ENCODE measurements at regions not wholly inside any gene's neighbourhood (a gene's known extent, or its start where the extent isn't known, plus 50 kb on each side); places are given as distances from the start of the nearest gene placed in this dataset.

DNA sequence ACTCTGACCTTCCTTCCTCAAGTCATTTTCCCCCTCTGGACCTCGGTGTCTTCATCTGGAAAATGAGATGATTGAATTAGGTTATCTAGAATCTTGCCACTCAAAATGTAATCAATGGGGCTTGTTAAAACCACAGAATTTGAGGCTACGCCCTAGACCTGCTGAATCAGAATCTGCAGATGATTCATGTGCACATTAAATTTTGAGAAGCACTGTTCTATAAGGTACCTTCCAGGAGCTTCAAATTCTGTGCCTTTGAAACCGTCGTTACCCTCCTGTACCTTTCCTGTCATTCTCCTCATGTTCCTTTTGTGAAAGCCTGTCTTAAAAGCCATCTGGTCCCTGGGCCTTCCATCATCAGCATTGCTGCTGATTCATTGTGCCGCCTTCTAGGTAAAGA is 172.4 kb upstream of the TOPAZ1 start:
- no peak overlapping the region for H3K4me3 ChIP-seq (ENCODE audit: insufficient read depth, low read depth, low read length, poor library complexity, severe bottlenecking)

GRCh38 chr3:44070841-44071546 is 170.7 kb upstream of the TOPAZ1 start:
- Histone ChIP-seq H3K4me3 (ENCODE audit: insufficient read depth, low read depth, low read length, poor library complexity, severe bottlenecking) (no peak overlapping the region), H3K4me1 (ENCODE audit: control insufficient read depth, insufficient read depth, low read length, poor library complexity, severe bottlenecking) (no peaks in the 10 kb centered on the region)
- DNase-seq = no peak

More for the DNA sequence above, 172.4 kb upstream of the TOPAZ1 start:
- no peaks in the 10 kb centered on the region for H3K4me1 ChIP-seq (ENCODE audit: control insufficient read depth, insufficient read depth, low read length, poor library complexity, severe bottlenecking)
- no peaks in the 10 kb centered on the region for H3K27me3 ChIP-seq (replicated peaks; ENCODE audit: control insufficient read depth, insufficient read depth, low read length, poor library complexity, severe bottlenecking)
- no peaks in the 10 kb centered on the region for H3K36me3 ChIP-seq (ENCODE audit: control insufficient read depth, insufficient read depth, low read length)
- H3K9me3 ChIP-seq (ENCODE audit: control insufficient read depth, low read length) = no peaks in the 10 kb centered on the region
- no peak for DNase-seq
- no peak overlapping the region for H3K27ac ChIP-seq (ENCODE audit: insufficient read depth, low read length, poor library complexity, severe bottlenecking)

DNA sequence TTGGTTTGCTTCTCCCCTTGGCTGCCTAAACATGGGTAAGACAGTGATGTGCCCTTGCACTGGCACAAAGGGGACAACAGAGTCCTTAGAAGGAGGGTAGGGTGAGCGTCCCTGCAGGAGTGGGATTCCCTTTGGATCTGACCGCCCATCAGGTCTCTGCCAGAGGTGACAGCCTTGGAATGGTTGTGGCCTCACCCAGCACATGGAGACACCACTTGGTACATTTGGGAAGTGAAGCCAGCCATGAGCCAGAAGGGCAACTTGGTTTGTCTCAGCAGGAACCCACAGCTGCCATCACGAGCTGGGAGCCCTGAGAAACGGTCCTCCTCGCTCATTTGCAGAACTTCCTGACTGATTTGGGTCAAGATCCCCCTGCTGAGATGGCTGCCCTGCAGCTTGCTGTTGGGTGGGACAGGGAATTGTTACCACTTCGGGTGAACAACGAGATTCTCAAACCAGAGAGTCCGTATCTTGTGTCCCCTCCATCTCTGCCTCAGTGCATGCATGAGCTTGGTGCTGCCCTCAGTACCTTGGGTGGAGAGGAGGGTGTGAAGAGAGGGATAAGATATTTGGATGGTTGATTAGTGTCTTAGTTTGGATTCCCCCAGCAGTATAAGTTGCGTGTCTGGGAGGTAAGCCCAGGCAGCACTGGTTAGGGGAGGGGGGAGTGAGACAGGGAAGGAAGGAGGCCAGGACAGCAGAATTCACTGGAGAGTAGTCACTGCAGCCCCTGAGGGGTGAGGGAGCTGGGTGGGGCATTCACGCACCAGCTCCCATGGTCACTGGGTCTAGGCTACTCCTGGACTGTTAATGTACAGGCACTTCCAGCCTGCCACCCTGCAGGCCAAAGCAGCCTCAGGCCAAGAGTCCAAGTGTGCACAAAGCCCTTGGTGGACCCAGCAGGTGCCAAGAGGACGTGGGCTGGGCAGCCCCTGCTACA is 168.8 kb upstream of the TOPAZ1 start:
- Histone ChIP-seq H3K36me3 (ENCODE audit: control insufficient read depth, insufficient read depth, low read length) (no peaks in the 10 kb centered on the region), H3K27ac (ENCODE audit: insufficient read depth, low read length, poor library complexity, severe bottlenecking) (no peak overlapping the region), H3K9me3 (ENCODE audit: control insufficient read depth, low read length) (no peaks in the 10 kb centered on the region), H3K4me1 (ENCODE audit: control insufficient read depth, insufficient read depth, low read length, poor library complexity, severe bottlenecking) (no peaks in the 10 kb centered on the region), H3K4me3 (ENCODE audit: insufficient read depth, low read depth, low read length, poor library complexity, severe bottlenecking) (no peak overlapping the region), H3K27me3 (replicated peaks; ENCODE audit: control insufficient read depth, insufficient read depth, low read length, poor library complexity, severe bottlenecking) (no peaks in the 10 kb centered on the region)
- no peak for DNase-seq

More at GRCh38 chr3:44070841-44071546, 170.7 kb upstream of the TOPAZ1 start:
- H3K36me3 ChIP-seq (ENCODE audit: control insufficient read depth, insufficient read depth, low read length) = no peaks in the 10 kb centered on the region
- no peaks in the 10 kb centered on the region for H3K27me3 ChIP-seq (replicated peaks; ENCODE audit: control insufficient read depth, insufficient read depth, low read length, poor library complexity, severe bottlenecking)
- no peak overlapping the region for H3K27ac ChIP-seq (ENCODE audit: insufficient read depth, low read length, poor library complexity, severe bottlenecking)
- H3K9me3 ChIP-seq (ENCODE audit: control insufficient read depth, low read length) = no peaks in the 10 kb centered on the region

- DNase-seq = no peak
- Histone ChIP-seq H3K9me3 (ENCODE audit: control insufficient read depth, low read length) (no peaks in the 10 kb centered on the region), H3K27me3 (replicated peaks; ENCODE audit: control insufficient read depth, insufficient read depth, low read length, poor library complexity, severe bottlenecking) (no peaks in the 10 kb centered on the region), H3K27ac (ENCODE audit: insufficient read depth, low read length, poor library complexity, severe bottlenecking) (no peak overlapping the region), H3K36me3 (ENCODE audit: control insufficient read depth, insufficient read depth, low read length) (no peaks in the 10 kb centered on the region), H3K4me3 (ENCODE audit: insufficient read depth, low read depth, low read length, poor library complexity, severe bottlenecking) (no peak overlapping the region), H3K4me1 (ENCODE audit: control insufficient read depth, insufficient read depth, low read length, poor library complexity, severe bottlenecking) (no peaks in the 10 kb centered on the region)
Measured at GRCh38 chr3:44074181-44074580, 167.5 kb upstream of the TOPAZ1 start.

DNA sequence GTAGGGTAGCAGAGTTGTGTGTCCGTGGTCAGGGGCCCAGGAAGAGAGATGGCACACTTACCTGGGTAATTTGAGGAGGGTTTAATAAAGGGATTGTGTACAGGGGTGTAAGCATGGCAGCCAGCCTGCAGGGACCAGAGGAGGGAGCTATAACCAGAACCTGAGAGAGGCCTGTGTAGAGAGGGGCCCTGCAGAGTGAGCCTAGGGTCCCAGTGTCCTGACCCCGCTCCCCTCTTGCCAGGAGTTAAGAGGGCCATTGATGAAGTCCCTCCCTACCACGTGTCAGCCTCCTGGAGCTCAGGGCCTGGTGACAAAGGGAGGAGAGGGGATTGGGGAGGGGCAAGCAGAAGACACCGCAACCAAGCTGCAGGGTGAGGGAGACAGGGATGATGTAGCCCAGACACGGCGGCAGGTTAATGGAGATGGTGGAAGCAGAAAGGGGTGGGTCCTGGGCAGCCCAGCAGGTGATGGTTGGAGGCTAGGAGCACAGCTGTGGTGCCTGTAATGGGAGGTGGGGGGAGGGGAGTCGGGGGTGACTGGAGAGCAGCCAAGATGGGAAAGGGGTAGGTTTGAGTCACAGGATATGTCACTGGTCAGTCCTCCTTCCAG is 165.4 kb upstream of the TOPAZ1 start:
- Histone ChIP-seq H3K4me1 (ENCODE audit: control insufficient read depth, insufficient read depth, low read length, poor library complexity, severe bottlenecking) (no peaks in the 10 kb centered on the region), H3K27me3 (replicated peaks; ENCODE audit: control insufficient read depth, insufficient read depth, low read length, poor library complexity, severe bottlenecking) (no peaks in the 10 kb centered on the region), H3K9me3 (ENCODE audit: control insufficient read depth, low read length) (no peaks in the 10 kb centered on the region), H3K27ac (ENCODE audit: insufficient read depth, low read length, poor library complexity, severe bottlenecking) (no peak overlapping the region), H3K4me3 (ENCODE audit: insufficient read depth, low read depth, low read length, poor library complexity, severe bottlenecking) (no peak overlapping the region), H3K36me3 (ENCODE audit: control insufficient read depth, insufficient read depth, low read length) (no peaks in the 10 kb centered on the region)
- no peak for DNase-seq

GRCh38 chr3:44077267-44077666 is 164.4 kb upstream of the TOPAZ1 start:
- no peaks in the 10 kb centered on the region for H3K9me3 ChIP-seq (ENCODE audit: control insufficient read depth, low read length)
- H3K36me3 ChIP-seq (ENCODE audit: control insufficient read depth, insufficient read depth, low read length) = no peaks in the 10 kb centered on the region
- no peaks in the 10 kb centered on the region for H3K4me1 ChIP-seq (ENCODE audit: control insufficient read depth, insufficient read depth, low read length, poor library complexity, severe bottlenecking)
- DNase-seq = no peak
- no peak overlapping the region for H3K4me3 ChIP-seq (ENCODE audit: insufficient read depth, low read depth, low read length, poor library complexity, severe bottlenecking)
- H3K27ac ChIP-seq (ENCODE audit: insufficient read depth, low read length, poor library complexity, severe bottlenecking) = no peak overlapping the region
- no peaks in the 10 kb centered on the region for H3K27me3 ChIP-seq (replicated peaks; ENCODE audit: control insufficient read depth, insufficient read depth, low read length, poor library complexity, severe bottlenecking)

- no peaks in the 10 kb centered on the region for H3K27me3 ChIP-seq (replicated peaks; ENCODE audit: control insufficient read depth, insufficient read depth, low read length, poor library complexity, severe bottlenecking)
- H3K4me3 ChIP-seq (ENCODE audit: insufficient read depth, low read depth, low read length, poor library complexity, severe bottlenecking) = no peak overlapping the region
- H3K27ac ChIP-seq (ENCODE audit: insufficient read depth, low read length, poor library complexity, severe bottlenecking) = no peak overlapping the region
- H3K36me3 ChIP-seq (ENCODE audit: control insufficient read depth, insufficient read depth, low read length) = no peaks in the 10 kb centered on the region
- H3K9me3 ChIP-seq (ENCODE audit: control insufficient read depth, low read length) = no peaks in the 10 kb centered on the region
- no peaks in the 10 kb centered on the region for H3K4me1 ChIP-seq (ENCODE audit: control insufficient read depth, insufficient read depth, low read length, poor library complexity, severe bottlenecking)
- DNase-seq = no peak
Measured at GRCh38 chr3:44078863-44079262, 162.8 kb upstream of the TOPAZ1 start.

GRCh38 chr3:44079916-44080315 is 161.8 kb upstream of the TOPAZ1 start:
- no peak for DNase-seq
- no peak overlapping the region for H3K4me3 ChIP-seq (ENCODE audit: insufficient read depth, low read depth, low read length, poor library complexity, severe bottlenecking)
- no peaks in the 10 kb centered on the region for H3K36me3 ChIP-seq (ENCODE audit: control insufficient read depth, insufficient read depth, low read length)
- no peaks in the 10 kb centered on the region for H3K27me3 ChIP-seq (replicated peaks; ENCODE audit: control insufficient read depth, insufficient read depth, low read length, poor library complexity, severe bottlenecking)
- no peaks in the 10 kb centered on the region for H3K9me3 ChIP-seq (ENCODE audit: control insufficient read depth, low read length)
- no peaks in the 10 kb centered on the region for H3K4me1 ChIP-seq (ENCODE audit: control insufficient read depth, insufficient read depth, low read length, poor library complexity, severe bottlenecking)
- no peak overlapping the region for H3K27ac ChIP-seq (ENCODE audit: insufficient read depth, low read length, poor library complexity, severe bottlenecking)

DNA sequence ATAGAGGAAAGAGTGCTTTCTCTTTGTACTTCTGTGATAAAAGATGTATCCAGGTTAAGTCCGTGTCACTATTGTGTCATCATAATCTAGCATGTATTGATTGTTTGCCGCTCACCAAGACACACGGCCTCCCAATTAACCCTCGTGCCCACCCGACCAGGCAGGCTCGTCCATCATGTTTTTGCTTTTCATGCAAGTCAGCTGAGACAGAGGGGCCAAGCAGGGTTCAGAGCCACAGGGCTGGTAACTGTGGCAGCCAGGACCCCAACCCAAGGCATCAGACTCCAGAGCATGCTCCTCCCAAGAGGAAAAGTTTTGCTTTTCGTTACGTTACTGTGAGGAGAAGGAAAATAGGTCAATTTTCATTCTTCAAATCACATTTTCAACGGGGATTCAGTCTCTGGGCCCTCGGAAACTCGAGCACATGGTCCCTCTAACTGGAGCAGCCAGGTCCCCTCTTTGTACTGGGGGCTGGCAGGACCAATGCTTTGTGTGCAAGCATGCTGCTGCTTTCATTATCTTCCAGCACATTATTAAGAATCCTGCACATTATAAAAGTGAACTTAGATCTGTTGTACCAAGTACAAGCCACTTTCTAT is 161.1 kb upstream of the TOPAZ1 start:
- H3K4me1 ChIP-seq (ENCODE audit: control insufficient read depth, insufficient read depth, low read length, poor library complexity, severe bottlenecking) = no peaks in the 10 kb centered on the region
- H3K36me3 ChIP-seq (ENCODE audit: control insufficient read depth, insufficient read depth, low read length) = no peaks in the 10 kb centered on the region
- no peaks in the 10 kb centered on the region for H3K9me3 ChIP-seq (ENCODE audit: control insufficient read depth, low read length)
- DNase-seq = no peak
- no peak overlapping the region for H3K27ac ChIP-seq (ENCODE audit: insufficient read depth, low read length, poor library complexity, severe bottlenecking)
- no peak overlapping the region for H3K4me3 ChIP-seq (ENCODE audit: insufficient read depth, low read depth, low read length, poor library complexity, severe bottlenecking)
- H3K27me3 ChIP-seq (replicated peaks; ENCODE audit: control insufficient read depth, insufficient read depth, low read length, poor library complexity, severe bottlenecking) = no peaks in the 10 kb centered on the region
